HG03565 (cell line): ENCODE measurements at regions not wholly inside any gene's neighbourhood (a gene's known extent, or its start where the extent isn't known, plus 50 kb on each side); places are given as distances from the start of the nearest gene placed in this dataset.

Experiments
- ATAC-seq: cut with Tn5 transposase; IDR thresholded peaks from one replicate; pipeline ENCODE4 v1.9.1; 2021; ENCODE audit warnings: mild to moderate bottlenecking, moderate library complexity; ENCODE audit not compliant: unreplicated experiment

GRCh38 chr21:27083144-27083543 is 116.3 kb upstream of the ADAMTS5 start:
- no peak for ATAC-seq

GRCh38 chr21:27082431-27083010 is 115.6 kb upstream of the ADAMTS5 start:
- ATAC-seq: no peak

- no peak for ATAC-seq
Measured at GRCh38 chr21:27079636-27080240, 112.8 kb upstream of the ADAMTS5 start.

- no peak for ATAC-seq
Measured at GRCh38 chr21:27078915-27079314, 112.0 kb upstream of the ADAMTS5 start.

- ATAC-seq: no peak
Measured at GRCh38 chr21:27077501-27077900, 110.6 kb upstream of the ADAMTS5 start.

- ATAC-seq: no peak
Measured at GRCh38 chr21:27076025-27076424, 109.1 kb upstream of the ADAMTS5 start.

GRCh38 chr21:27070861-27071670 is 104.2 kb upstream of the ADAMTS5 start:
- ATAC-seq: no peak

GRCh38 chr21:27068811-27069210 is 101.9 kb upstream of the ADAMTS5 start:
- no peak for ATAC-seq

- no peak for ATAC-seq
Measured at GRCh38 chr21:27067226-27067625, 100.3 kb upstream of the ADAMTS5 start.

- no peak for ATAC-seq
Measured at GRCh38 chr21:27062443-27062842, 95.6 kb upstream of the ADAMTS5 start.

GRCh38 chr21:27061770-27062169 is 94.9 kb upstream of the ADAMTS5 start:
- no peak for ATAC-seq

- no peak for ATAC-seq
Measured at GRCh38 chr21:27060190-27060589, 93.3 kb upstream of the ADAMTS5 start.

- ATAC-seq: no peak
Measured at GRCh38 chr21:27058673-27059605, 92.1 kb upstream of the ADAMTS5 start.

GRCh38 chr21:27057997-27058396 is 91.1 kb upstream of the ADAMTS5 start:
- no peak for ATAC-seq

- no peak for ATAC-seq
Measured at GRCh38 chr21:27047658-27048314, 80.9 kb upstream of the ADAMTS5 start.

GRCh38 chr21:27047283-27047657 is 80.4 kb upstream of the ADAMTS5 start:
- ATAC-seq: no peak

GRCh38 chr21:27045281-27045985 is 78.5 kb upstream of the ADAMTS5 start:
- ATAC-seq: no peak

GRCh38 chr21:27043377-27043776 is 76.5 kb upstream of the ADAMTS5 start:
- no peak for ATAC-seq

- no peak for ATAC-seq
Measured at GRCh38 chr21:27040738-27041469, 74.0 kb upstream of the ADAMTS5 start.
